ENCODE measurements at regions not wholly inside any gene's neighbourhood (a gene's known extent, or its start where the extent isn't known, plus 50 kb on each side); places are given as distances from the start of the nearest gene placed in this dataset.

GRCh38 chr2:12824778-12825379 lies 108.1 kb downstream of the TRIB2 start:
- TF ChIP-seq CTCF (IDR thresholded peaks at IDR 0.05) (no peak), EZH2 (IDR thresholded peaks at IDR 0.05; ENCODE audit: borderline replicate concordance, insufficient read depth, low read depth, low read length, poor library complexity, severe bottlenecking) (no peak)

Data from B cell (primary cell).